ENCODE measurements at regions not wholly inside any gene's neighbourhood (a gene's known extent, or its start where the extent isn't known, plus 50 kb on each side); places are given as distances from the start of the nearest gene placed in this dataset.

DNA sequence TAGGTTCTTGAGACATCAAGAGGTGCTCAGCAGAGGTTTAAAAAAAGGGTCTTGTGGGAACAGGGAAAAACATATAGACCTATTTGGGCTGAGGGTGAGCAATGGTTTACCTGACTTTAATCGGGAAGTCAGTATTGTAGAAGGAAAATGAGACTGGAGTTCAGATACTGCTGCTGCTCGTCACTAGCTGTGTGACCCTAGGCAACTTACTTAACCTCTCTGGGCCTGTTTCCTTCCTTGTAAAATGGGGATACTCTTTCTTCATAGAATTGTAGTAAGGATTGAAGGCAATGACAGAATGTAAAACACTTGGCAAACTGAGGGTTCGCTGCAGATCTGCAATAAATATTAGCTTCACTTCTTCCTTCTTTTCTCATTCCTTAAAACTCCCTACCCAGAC, 327.5 kb upstream of the PROK2 start:
- Histone ChIP-seq H3K4me2 (ENCODE audit: low read depth, low read length) (no peak overlapping the region), H3K56ac (ENCODE audit: extremely low read depth, insufficient read depth, low read length) (no peak overlapping the region), H3K4me1 (ENCODE audit: control insufficient read depth, insufficient read depth, low read length) (no peaks in the 10 kb centered on the region), H3K14ac (replicated peaks; ENCODE audit: low read depth, low read length) (no peak overlapping the region), H3K4ac (ENCODE audit: low read depth, low read length) (no peak overlapping the region), H3K9me3 (ENCODE audit: control insufficient read depth, insufficient read depth, low read length) (no peaks in the 10 kb centered on the region), H2BK20ac (ENCODE audit: low read depth, low read length) (no peak overlapping the region), H3K27me3 (ENCODE audit: control insufficient read depth, insufficient read depth, low read length) (peaks cover 18% of the 10 kb centered on the region), H2BK15ac (ENCODE audit: low read depth, low read length) (no peak overlapping the region), H2BK5ac (ENCODE audit: low read depth, low read length, poor library complexity, severe bottlenecking) (no peak overlapping the region), H2BK120ac (ENCODE audit: low read depth, low read length) (no peak overlapping the region), H2AK9ac (replicated peaks; ENCODE audit: low read depth, low read length, poor library complexity) (no peak overlapping the region), H3K4me3 (ENCODE audit: insufficient read depth, low read depth, low read length) (no peak overlapping the region), H4K5ac (ENCODE audit: low read depth, low read length) (no peak overlapping the region), H3K23ac (ENCODE audit: low read depth, low read length) (no peak overlapping the region), H3K36me3 (ENCODE audit: control insufficient read depth, insufficient read depth, low read length) (no peaks in the 10 kb centered on the region), H3K9me1 (ENCODE audit: insufficient read depth, low read length) (no peaks in the 10 kb centered on the region), H4K91ac (ENCODE audit: insufficient read depth, low read depth, low read length) (no peak overlapping the region), H3K18ac (ENCODE audit: low read depth, low read length) (no peak overlapping the region), H3K9ac (ENCODE audit: low read depth, low read length) (no peak overlapping the region), H3K27ac (ENCODE audit: insufficient read depth, low read length) (no peak overlapping the region), H4K20me1 (ENCODE audit: insufficient read depth, low read length) (no peaks in the 10 kb centered on the region), H3K79me1 (ENCODE audit: low read depth in 1 of 2, low read length in 2 of 2) (no peaks in the 10 kb centered on the region), H2AK5ac (ENCODE audit: low read depth, low read length) (no peak overlapping the region), H4K8ac (ENCODE audit: low read depth in 2 of 2, low read length in 2 of 2) (no peak overlapping the region), H2AFZ (replicated peaks; ENCODE audit: low read length, poor library complexity) (no peak overlapping the region)
- POLR2A ChIA-PET (ENCODE audit: unreplicated experiment): no interaction called here
- ATAC-seq (ENCODE audit: low read depth) (no peak), DNase-seq (no peak)
- no CpG with 5 or more reads among the region's 3 CpGs for WGBS, 2 experiments (ENCODE audit: extremely low coverage in 2 of 2, insufficient read length in 1 of 2)
- dilution Hi-C loops (cut with HindIII; ENCODE audit: low sequenced_read_pairs, unreplicated experiment) (no loop called here), in situ Hi-C loops (cut with MboI; ENCODE audit: low sequenced_read_pairs) (no loop called here), intact Hi-C loops (cut with micrococcal nuclease) (no loop called here)
- BruUV-seq (replicated peaks): no TSS peak
- TF ChIP-seq POLR2A (IDR thresholded peaks at IDR 0.05; ENCODE audit: low read depth, low read length) (no peak), CHD1 (IDR thresholded peaks at IDR 0.05; ENCODE audit: low read depth, low read length) (no peak), CTCF (conservative IDR thresholded peaks at IDR 0.05; ENCODE audit: low read depth, low read length) (no peak), NFE2L2 (IDR thresholded peaks at IDR 0.05; ENCODE audit: low read depth, low read length) (no peak)
- CTCF ChIA-PET: no interaction called here

All from IMR-90 (cell line).